NB4 (cell line): ENCODE measurements at regions not wholly inside any gene's neighbourhood (a gene's known extent, or its start where the extent isn't known, plus 50 kb on each side); places are given as distances from the start of the nearest gene placed in this dataset.

Source experiments
- DNase-seq: peaks from one replicate; pipeline ENCODE4 v3.0.0; 2010; ENCODE audit warnings: low read depth
- H3K4me3 ChIP-seq: one replicate; pipeline ENCODE4 v1.5.1; 2011; ENCODE audit warnings: mild to moderate bottlenecking, low read depth, low read length, moderate library complexity
- MYC ChIP-seq: IDR thresholded peaks from 2 replicates; pipeline ENCODE4 v1.6.1; 2011; ENCODE audit warnings: low read depth, low read length
- POLR2A ChIP-seq: IDR thresholded peaks from 2 replicates; pipeline ENCODE4 v1.6.1; 2011; ENCODE audit warnings: mild to moderate bottlenecking; ENCODE audit not compliant: insufficient read length; ENCODE audit errors: extremely low read depth
- TF ChIP-seq, protein P1 (sequence below): IDR thresholded peaks from 2 replicates; pipeline ENCODE4 v1.6.1; 2011; ENCODE audit warnings: low read depth, low read length
- TF ChIP-seq, protein P2 (sequence below): IDR thresholded peaks from one replicate; pipeline ENCODE4 v1.5.1; 2012; ENCODE audit warnings: low read depth, low read length

DNA sequence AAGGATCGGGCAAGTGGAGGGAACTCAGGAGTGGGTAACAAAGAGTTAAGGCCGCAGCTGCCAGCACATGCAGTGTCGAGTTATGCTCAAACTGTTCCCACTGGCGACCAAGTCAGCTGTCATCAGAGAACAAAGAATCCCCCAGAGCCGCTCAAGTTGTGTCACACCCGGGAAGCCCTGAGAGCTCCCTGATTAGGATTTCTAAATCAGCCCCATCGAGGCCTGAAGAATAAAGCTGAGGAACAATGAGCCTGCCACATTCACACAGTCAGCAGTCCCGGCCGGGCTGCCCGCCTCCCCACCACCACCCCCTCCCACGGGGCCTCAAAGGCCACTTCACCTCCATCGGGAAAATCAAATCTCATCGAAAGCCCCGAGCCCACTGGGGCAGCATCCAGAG lies 84.5 kb downstream of the SOX9 start:
- no peak for DNase-seq
- no peak overlapping the region for H3K4me3 ChIP-seq
- TF ChIP-seq, protein P1, sequence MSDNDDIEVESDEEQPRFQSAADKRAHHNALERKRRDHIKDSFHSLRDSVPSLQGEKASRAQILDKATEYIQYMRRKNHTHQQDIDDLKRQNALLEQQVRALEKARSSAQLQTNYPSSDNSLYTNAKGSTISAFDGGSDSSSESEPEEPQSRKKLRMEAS = no peak
- TF ChIP-seq MYC (no peak), POLR2A (no peak)
- TF ChIP-seq, protein P2, sequence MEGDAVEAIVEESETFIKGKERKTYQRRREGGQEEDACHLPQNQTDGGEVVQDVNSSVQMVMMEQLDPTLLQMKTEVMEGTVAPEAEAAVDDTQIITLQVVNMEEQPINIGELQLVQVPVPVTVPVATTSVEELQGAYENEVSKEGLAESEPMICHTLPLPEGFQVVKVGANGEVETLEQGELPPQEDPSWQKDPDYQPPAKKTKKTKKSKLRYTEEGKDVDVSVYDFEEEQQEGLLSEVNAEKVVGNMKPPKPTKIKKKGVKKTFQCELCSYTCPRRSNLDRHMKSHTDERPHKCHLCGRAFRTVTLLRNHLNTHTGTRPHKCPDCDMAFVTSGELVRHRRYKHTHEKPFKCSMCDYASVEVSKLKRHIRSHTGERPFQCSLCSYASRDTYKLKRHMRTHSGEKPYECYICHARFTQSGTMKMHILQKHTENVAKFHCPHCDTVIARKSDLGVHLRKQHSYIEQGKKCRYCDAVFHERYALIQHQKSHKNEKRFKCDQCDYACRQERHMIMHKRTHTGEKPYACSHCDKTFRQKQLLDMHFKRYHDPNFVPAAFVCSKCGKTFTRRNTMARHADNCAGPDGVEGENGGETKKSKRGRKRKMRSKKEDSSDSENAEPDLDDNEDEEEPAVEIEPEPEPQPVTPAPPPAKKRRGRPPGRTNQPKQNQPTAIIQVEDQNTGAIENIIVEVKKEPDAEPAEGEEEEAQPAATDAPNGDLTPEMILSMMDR = no peak

DNA sequence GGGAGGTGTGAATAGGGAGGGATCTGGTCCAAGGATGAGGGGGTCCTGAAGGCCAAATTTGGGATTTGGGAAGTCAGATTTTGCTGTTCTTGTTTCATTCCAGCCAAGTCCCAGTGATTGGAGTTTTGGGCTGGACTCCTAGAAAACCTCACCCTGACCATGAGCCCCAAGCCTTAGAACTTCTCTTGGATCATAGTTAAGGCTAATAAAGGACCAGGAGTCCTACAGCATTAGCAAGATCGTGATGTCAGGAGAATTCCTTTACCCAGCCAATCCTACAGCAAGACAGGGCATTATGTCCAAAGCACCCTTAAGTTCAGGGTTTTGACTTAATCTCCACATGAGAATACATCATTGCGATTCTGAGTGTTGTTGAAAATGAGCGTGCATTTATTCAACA lies 85.0 kb downstream of the SOX9 start:
- no peak overlapping the region for H3K4me3 ChIP-seq
- no peak for DNase-seq
- TF ChIP-seq MYC (no peak), POLR2A (no peak)
- TF ChIP-seq, protein P2 = no peak
- TF ChIP-seq, protein P1 = no peak

DNA sequence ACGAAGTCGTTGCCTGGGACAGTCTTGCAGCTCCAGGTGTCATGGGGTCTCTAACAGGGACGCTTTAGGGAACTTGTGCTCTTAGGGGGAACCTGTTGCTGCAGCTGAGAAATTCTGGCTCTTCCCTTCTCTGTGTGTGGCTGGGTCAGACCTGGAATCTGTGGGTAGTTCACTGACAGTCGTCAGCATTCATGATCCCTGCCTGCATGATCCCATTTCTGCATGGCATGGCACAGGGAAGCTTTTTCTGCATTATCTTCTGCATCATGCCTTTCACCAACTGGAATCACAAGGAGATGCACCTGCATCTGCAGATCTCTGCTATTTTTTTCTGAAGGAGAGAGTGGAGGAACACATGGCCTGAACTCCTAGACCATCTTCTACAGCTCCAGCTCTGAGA lies 85.6 kb downstream of the SOX9 start:
- no peak overlapping the region for H3K4me3 ChIP-seq
- TF ChIP-seq, protein P1 = no peak
- TF ChIP-seq, protein P2 = no peak
- TF ChIP-seq MYC = no peak
- TF ChIP-seq POLR2A = no peak
- no peak for DNase-seq

DNA sequence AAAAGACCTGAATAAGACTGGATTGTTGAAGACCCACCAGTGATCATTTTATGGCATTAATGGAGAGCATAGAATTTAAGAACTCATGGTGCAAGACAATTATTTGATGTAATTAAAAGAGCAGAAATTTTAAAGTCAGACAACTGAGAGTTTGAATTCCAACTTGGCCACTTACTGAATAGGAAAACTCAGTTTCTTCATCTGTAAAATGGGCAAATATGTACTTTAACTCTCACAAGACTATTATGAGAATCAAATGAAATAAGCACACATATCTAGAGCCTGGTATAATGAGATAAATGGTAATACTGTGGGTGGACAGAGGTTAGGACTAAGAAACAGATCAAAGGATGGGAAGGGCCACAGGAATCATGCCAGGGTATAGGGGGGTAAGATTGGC lies 88.0 kb downstream of the SOX9 start:
- TF ChIP-seq MYC (no peak), POLR2A (no peak)
- TF ChIP-seq, protein P1 = no peak
- TF ChIP-seq, protein P2 = no peak
- no peak for DNase-seq
- no peak overlapping the region for H3K4me3 ChIP-seq

DNA sequence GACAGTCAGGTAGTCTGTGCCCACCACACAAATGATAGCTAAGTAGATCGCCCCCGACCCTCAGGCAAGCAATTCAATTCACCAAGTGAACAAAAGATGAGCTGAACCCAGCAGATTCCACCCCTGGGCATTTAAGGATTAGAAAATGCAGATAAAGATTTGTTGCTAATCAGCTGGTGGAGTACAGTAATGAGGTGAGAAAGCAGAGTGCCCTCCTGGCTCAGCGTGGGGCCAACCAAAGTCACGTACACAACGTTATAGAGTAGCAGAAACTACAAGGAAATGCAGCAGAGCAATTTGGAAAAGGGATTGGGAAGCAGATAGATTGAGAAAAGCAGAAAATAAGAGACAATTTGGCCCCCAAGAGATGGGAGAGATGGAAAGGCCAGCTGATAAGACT lies 91.2 kb downstream of the SOX9 start:
- no peak for TF ChIP-seq MYC
- TF ChIP-seq, protein P1 = no peak
- no peak for TF ChIP-seq POLR2A
- TF ChIP-seq, protein P2 = no peak

DNA sequence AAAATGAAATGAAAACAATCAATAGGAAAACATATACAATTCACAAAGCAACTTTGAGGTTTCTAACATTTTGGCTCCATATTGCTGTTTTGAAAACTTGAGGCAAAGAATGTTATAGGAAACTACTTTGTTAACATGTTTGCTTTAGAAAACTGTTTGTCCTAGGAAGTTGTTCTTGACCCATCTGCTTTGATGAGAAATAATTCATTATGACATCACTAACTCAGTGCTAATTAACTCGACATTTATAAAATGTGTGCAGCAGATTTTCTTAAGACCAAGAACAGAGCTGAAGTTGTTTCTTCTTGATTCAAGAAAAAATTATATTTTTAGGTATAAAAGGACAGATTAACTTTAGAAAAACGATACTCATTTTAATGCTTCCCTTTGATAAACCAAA lies 94.7 kb downstream of the SOX9 start:
- DNase-seq = no peak
- no peak overlapping the region for H3K4me3 ChIP-seq
- TF ChIP-seq, protein P2 = no peak
- TF ChIP-seq POLR2A (no peak), MYC (no peak)
- TF ChIP-seq, protein P1 = no peak

More for the DNA sequence above, 91.2 kb downstream of the SOX9 start:
- DNase-seq = no peak
- H3K4me3 ChIP-seq = no peak overlapping the region
